HL-60/S4 (cell line): ENCODE measurements at regions not wholly inside any gene's neighbourhood (a gene's known extent, or its start where the extent isn't known, plus 50 kb on each side); places are given as distances from the start of the nearest gene placed in this dataset.
"Not testable (repeated sequence)": the region's sequence is repeated elsewhere in the genome, so short reads cannot be mapped to it uniquely, and the experiment has no call there.

Experiments used
- in situ Hi-C: fragments of 300-500 bp; cut with MboI; formaldehyde crosslinking; loops from 2 replicates; pipeline ENCODE4 v1.14.3; 2022; ENCODE audit warnings: low sequenced_read_pairs

GRCh38 chr16:87041286-87041685 lies 275.9 kb downstream of the C16orf95 start:
- in situ Hi-C loops = no loop called here

- in situ Hi-C loops = no loop called here
These were observed 274.5 kb downstream of the C16orf95 start for GRCh38 chr16:87042551-87043230.

- in situ Hi-C loops = no loop called here
These were observed 273.8 kb downstream of the C16orf95 start for GRCh38 chr16:87043231-87044031.

GRCh38 chr16:87044032-87044382 lies 273.2 kb downstream of the C16orf95 start:
- in situ Hi-C loops = no loop called here

GRCh38 chr16:87044829-87045228 lies 272.4 kb downstream of the C16orf95 start:
- in situ Hi-C loops = no loop called here

- in situ Hi-C loops = no loop called here
These were observed 271.6 kb downstream of the C16orf95 start for GRCh38 chr16:87045466-87046216.

- in situ Hi-C loops = no loop called here
These were observed 271.0 kb downstream of the C16orf95 start for GRCh38 chr16:87046235-87046634.

GRCh38 chr16:87047221-87048037 lies 269.8 kb downstream of the C16orf95 start:
- in situ Hi-C loops = no loop called here

GRCh38 chr16:87048038-87048729 lies 269.0 kb downstream of the C16orf95 start:
- in situ Hi-C loops = no loop called here

- in situ Hi-C loops = no loop called here
These were observed 268.5 kb downstream of the C16orf95 start for GRCh38 chr16:87048730-87049115.

GRCh38 chr16:87049216-87049615 lies 268.0 kb downstream of the C16orf95 start:
- in situ Hi-C loops = not testable (repeated sequence)

- in situ Hi-C loops = no loop called here
These were observed 267.1 kb downstream of the C16orf95 start for GRCh38 chr16:87050142-87050541.

GRCh38 chr16:87051526-87052320 lies 265.5 kb downstream of the C16orf95 start:
- in situ Hi-C loops = no loop called here

- in situ Hi-C loops = no loop called here
These were observed 264.7 kb downstream of the C16orf95 start for GRCh38 chr16:87052506-87052905.

GRCh38 chr16:87053016-87053982 lies 263.9 kb downstream of the C16orf95 start:
- in situ Hi-C loops = no loop called here

GRCh38 chr16:87054154-87054553 lies 263.0 kb downstream of the C16orf95 start:
- in situ Hi-C loops = no loop called here

- in situ Hi-C loops = no loop called here
These were observed 262.3 kb downstream of the C16orf95 start for GRCh38 chr16:87054856-87055255.

GRCh38 chr16:87056083-87056482 lies 261.1 kb downstream of the C16orf95 start:
- in situ Hi-C loops = no loop called here
